GM18502 (cell line): ENCODE measurements at regions not wholly inside any gene's neighbourhood (a gene's known extent, or its start where the extent isn't known, plus 50 kb on each side); places are given as distances from the start of the nearest gene placed in this dataset.
"Not testable (repeated sequence)": the region's sequence is repeated elsewhere in the genome, so short reads cannot be mapped to it uniquely, and the experiment has no call there.

Experiments
- ATAC-seq: cut with Tn5 transposase; IDR thresholded peaks from one replicate; pipeline ENCODE4 v1.9.1; 2021; ENCODE audit warnings: mild to moderate bottlenecking; ENCODE audit not compliant: unreplicated experiment, poor library complexity

GRCh38 chr4:104649631-104650030 is 154.9 kb upstream of the CXXC4 start:
- ATAC-seq: no peak

GRCh38 chr4:104662269-104662668 is 167.6 kb upstream of the CXXC4 start:
- not testable (repeated sequence) for ATAC-seq

GRCh38 chr4:104677116-104677515 is 182.4 kb upstream of the CXXC4 start:
- ATAC-seq: no peak

GRCh38 chr4:104682311-104682710 is 187.6 kb upstream of the CXXC4 start:
- ATAC-seq: no peak

GRCh38 chr4:104693601-104694201 is 199.0 kb upstream of the CXXC4 start:
- no peak for ATAC-seq

GRCh38 chr4:104716584-104716983 is 221.9 kb upstream of the CXXC4 start:
- no peak for ATAC-seq

- ATAC-seq: peak; percentile 99
These were observed 225.0 kb upstream of the CXXC4 start for GRCh38 chr4:104719539-104720230.

GRCh38 chr4:104722467-104722866 is 227.8 kb upstream of the CXXC4 start:
- ATAC-seq: no peak

GRCh38 chr4:104726002-104726401 is 231.3 kb upstream of the CXXC4 start:
- no peak for ATAC-seq

GRCh38 chr4:104727643-104728042 is 232.9 kb upstream of the CXXC4 start:
- no peak for ATAC-seq

- ATAC-seq: peak; percentile 56
These were observed 233.9 kb upstream of the CXXC4 start for GRCh38 chr4:104728380-104729122.

GRCh38 chr4:104732766-104733165 is 238.1 kb upstream of the CXXC4 start:
- no peak for ATAC-seq

- no peak for ATAC-seq
These were observed 240.5 kb upstream of the CXXC4 start for GRCh38 chr4:104735174-104735573.

GRCh38 chr4:104740161-104740560 is 245.5 kb upstream of the CXXC4 start:
- no peak for ATAC-seq

GRCh38 chr4:104743215-104743653 is 248.5 kb upstream of the CXXC4 start:
- ATAC-seq: peak; percentile 97

GRCh38 chr4:104747635-104748034 is 252.9 kb upstream of the CXXC4 start:
- no peak for ATAC-seq

GRCh38 chr4:104749062-104749461 is 254.4 kb upstream of the CXXC4 start:
- ATAC-seq: peak; percentile 43

GRCh38 chr4:104750008-104750407 is 255.3 kb upstream of the CXXC4 start:
- no peak for ATAC-seq

GRCh38 chr4:104751468-104751867 is 256.8 kb upstream of the CXXC4 start:
- no peak for ATAC-seq

- peak; percentile 71 for ATAC-seq
These were observed 257.6 kb upstream of the CXXC4 start for GRCh38 chr4:104752337-104752736.

GRCh38 chr4:104756837-104757236 is 262.1 kb upstream of the CXXC4 start:
- peak; percentile 58 for ATAC-seq
